Peyer's patch (tissue), 4 donors: ENCODE measurements at regions not wholly inside any gene's neighbourhood (a gene's known extent, or its start where the extent isn't known, plus 50 kb on each side); places are given as distances from the start of the nearest gene placed in this dataset.

Experiments
- POLR2A ChIP-seq, 2 donors: fragments of 450-650 bp; IDR thresholded peaks; one replicate each; pipeline ENCODE4 v1.5.1; 2017; ENCODE audit warnings: antibody characterized with exemption in 2 of 2, mild to moderate bottlenecking in 2 of 2, moderate library complexity in 2 of 2
- TF ChIP-seq, protein P1 (sequence below), 6 experiments: fragments of 450-650 bp in 4 of 6; fragments of 200-600 bp in 2 of 6; sonication (generic) in 1 of 6; IDR thresholded peaks; one replicate each; pipeline ENCODE4 v1.5.1; 2017 to 2019; ENCODE audit warnings: antibody characterized with exemption in 6 of 6, mild to moderate bottlenecking in 3 of 6, moderate library complexity in 1 of 6

DNA sequence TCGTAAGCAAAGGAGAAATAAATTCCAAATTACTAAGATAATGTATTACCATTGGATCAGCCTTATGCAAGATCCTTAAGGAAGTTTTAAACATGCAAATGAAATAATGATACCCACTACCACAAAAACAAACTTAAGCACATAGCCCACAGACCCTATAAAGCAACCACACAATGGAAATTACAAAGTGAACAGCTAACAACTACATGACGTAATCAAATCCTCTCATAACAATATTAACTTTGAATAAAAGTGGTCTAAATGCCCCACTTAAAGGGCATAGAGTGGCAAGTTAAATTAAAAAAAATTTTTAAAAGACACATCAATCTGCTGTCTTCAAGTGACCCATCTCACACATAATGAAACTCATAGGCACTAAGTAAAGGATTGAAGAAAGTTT is 397.3 kb upstream of the SEMA3A start:
- TF ChIP-seq POLR2A (IDR thresholded peaks at IDR 0.05), result no peak
- TF ChIP-seq, protein P1, sequence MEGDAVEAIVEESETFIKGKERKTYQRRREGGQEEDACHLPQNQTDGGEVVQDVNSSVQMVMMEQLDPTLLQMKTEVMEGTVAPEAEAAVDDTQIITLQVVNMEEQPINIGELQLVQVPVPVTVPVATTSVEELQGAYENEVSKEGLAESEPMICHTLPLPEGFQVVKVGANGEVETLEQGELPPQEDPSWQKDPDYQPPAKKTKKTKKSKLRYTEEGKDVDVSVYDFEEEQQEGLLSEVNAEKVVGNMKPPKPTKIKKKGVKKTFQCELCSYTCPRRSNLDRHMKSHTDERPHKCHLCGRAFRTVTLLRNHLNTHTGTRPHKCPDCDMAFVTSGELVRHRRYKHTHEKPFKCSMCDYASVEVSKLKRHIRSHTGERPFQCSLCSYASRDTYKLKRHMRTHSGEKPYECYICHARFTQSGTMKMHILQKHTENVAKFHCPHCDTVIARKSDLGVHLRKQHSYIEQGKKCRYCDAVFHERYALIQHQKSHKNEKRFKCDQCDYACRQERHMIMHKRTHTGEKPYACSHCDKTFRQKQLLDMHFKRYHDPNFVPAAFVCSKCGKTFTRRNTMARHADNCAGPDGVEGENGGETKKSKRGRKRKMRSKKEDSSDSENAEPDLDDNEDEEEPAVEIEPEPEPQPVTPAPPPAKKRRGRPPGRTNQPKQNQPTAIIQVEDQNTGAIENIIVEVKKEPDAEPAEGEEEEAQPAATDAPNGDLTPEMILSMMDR (IDR thresholded peaks at IDR 0.05), result no peak
